Upper lobe of left lung (tissue), 6 donors: ENCODE measurements at regions not wholly inside any gene's neighbourhood (a gene's known extent, or its start where the extent isn't known, plus 50 kb on each side); places are given as distances from the start of the nearest gene placed in this dataset.
A peak's percentile ranks its signal among the peaks of the same experiment; 100 is the strongest.

ENCODE experiments used
- ATAC-seq, 2 donors: fragments of 200-7000 bp; cut with Tn5 transposase; one replicate each; pipeline ENCODE4 v1.9.1; 2022; ENCODE audit warnings: mild to moderate bottlenecking in 2 of 2, moderate library complexity in 2 of 2; ENCODE audit not compliant: low FRiP score in 2 of 2
- DNase-seq, 2 donors: peaks; one replicate each; pipeline ENCODE4 v3.0.0-alpha.2; 2019 to 2020
- H3K27ac ChIP-seq, 4 donors: fragments of 200-600 bp; sonication (generic); one replicate each; pipeline ENCODE4 v1.5.1; 2016 to 2019
- H3K27me3 ChIP-seq, 4 donors: fragments of 200-600 bp; sonication (generic); one replicate each; pipeline ENCODE4 v1.5.1; 2017 to 2019
- H3K36me3 ChIP-seq, 4 donors: fragments of 200-600 bp; sonication (generic); one replicate each; pipeline ENCODE4 v1.5.1; 2016 to 2019
- H3K4me1 ChIP-seq, 4 donors: fragments of 200-600 bp; sonication (generic); one replicate each; pipeline ENCODE4 v1.5.1; 2018 to 2019
- H3K4me3 ChIP-seq, 4 donors: fragments of 200-600 bp; sonication (generic); one replicate each; pipeline ENCODE4 v1.5.1; 2017 to 2019; ENCODE audit warnings: mild to moderate bottlenecking in 2 of 4, moderate library complexity in 1 of 4
- H3K9me3 ChIP-seq, 4 donors: fragments of 200-600 bp; sonication (generic); one replicate each; pipeline ENCODE4 v1.5.1; 2018 to 2019
- CTCF ChIP-seq, 6 experiments: fragments of 450-650 bp in 4 of 6; fragments of 200-600 bp in 2 of 6; sonication (generic) in 2 of 6; IDR thresholded peaks; one replicate each; pipeline ENCODE4 v1.5.1; 2016 to 2019; ENCODE audit warnings: antibody characterized with exemption in 6 of 6
- EP300 ChIP-seq, 4 donors: sonication (generic); formaldehyde crosslinking; IDR thresholded peaks; one replicate each; pipeline ENCODE4 v1.5.1; 2017; ENCODE audit warnings: antibody characterized with exemption in 4 of 4, control low read depth in 2 of 4
- POLR2A ChIP-seq, 4 donors: fragments of 450-650 bp; IDR thresholded peaks; one replicate each; pipeline ENCODE4 v1.5.1; 2016 to 2017; ENCODE audit warnings: antibody characterized with exemption in 4 of 4, mild to moderate bottlenecking in 2 of 4
- POLR2AphosphoS5 ChIP-seq, 2 donors: sonication (generic); formaldehyde crosslinking; IDR thresholded peaks; one replicate each; pipeline ENCODE4 v1.5.1; 2017; ENCODE audit warnings: antibody characterized with exemption in 2 of 2
- WGBS, 2 donors: methylation state at CpG; one replicate each; pipeline ENCODE4 v1.1.5; 2017 to 2018; 5-methylcytosine and 5-hydroxymethylcytosine counted together
- donor health status: DM: no; HTN: no; CAD: no; lungs with moderate emphysema.
- donor health status: DM: no; HTN: yes; CAD: no; lungs with severe emphysema.

GRCh38 chr20:58070664-58071196 lies 157.7 kb downstream of the ANKRD60 start:
- no peaks in the 10 kb centered on the region for H3K36me3 ChIP-seq
- no peaks in the 10 kb centered on the region for H3K4me1 ChIP-seq
- DNase-seq: no peak
- no peaks in the 10 kb centered on the region for H3K9me3 ChIP-seq
- no peak overlapping the region for H3K4me3 ChIP-seq
- H3K27ac ChIP-seq: no peak overlapping the region
- ATAC-seq: no peak
- WGBS, 2 donors: 73 to 74% methylated on average over 11 of the region's 11 CpGs
- H3K27me3 ChIP-seq: no peaks in the 10 kb centered on the region
- no peak for TF ChIP-seq POLR2A (IDR thresholded peaks at IDR 0.05)
- no peak for TF ChIP-seq EP300 (IDR thresholded peaks at IDR 0.05)
- no peak for TF ChIP-seq CTCF (IDR thresholded peaks at IDR 0.05)
- TF ChIP-seq POLR2AphosphoS5 (IDR thresholded peaks at IDR 0.05): no peak

- DNase-seq (peak in 1 of 2 donors; percentile 12), ATAC-seq (no peak)
- 85% methylated on average over 14 to 16 of the region's 16 CpGs for WGBS, 2 donors
- H3K27me3 ChIP-seq: no peaks in the 10 kb centered on the region
- H3K4me3 ChIP-seq: no peak overlapping the region
- TF ChIP-seq CTCF (IDR thresholded peaks at IDR 0.05) (no peak), POLR2AphosphoS5 (IDR thresholded peaks at IDR 0.05) (no peak), POLR2A (IDR thresholded peaks at IDR 0.05) (no peak), EP300 (IDR thresholded peaks at IDR 0.05) (no peak)
- no peaks in the 10 kb centered on the region for H3K9me3 ChIP-seq
- no peaks in the 10 kb centered on the region for H3K4me1 ChIP-seq
- no peak overlapping the region for H3K27ac ChIP-seq
- H3K36me3 ChIP-seq: no peaks in the 10 kb centered on the region
These were observed 158.4 kb downstream of the ANKRD60 start for GRCh38 chr20:58069796-58070663.

- 87 to 92% methylated on average over 12 of the region's 12 CpGs for WGBS, 2 donors
- DNase-seq (no peak), ATAC-seq (no peak)
- no peaks in the 10 kb centered on the region for H3K9me3 ChIP-seq
- H3K27ac ChIP-seq: no peak overlapping the region
- no peak for TF ChIP-seq EP300 (IDR thresholded peaks at IDR 0.05)
- H3K27me3 ChIP-seq: no peaks in the 10 kb centered on the region
- no peak overlapping the region for H3K4me3 ChIP-seq
- no peaks in the 10 kb centered on the region for H3K36me3 ChIP-seq
- no peaks in the 10 kb centered on the region for H3K4me1 ChIP-seq
These were observed 159.2 kb downstream of the ANKRD60 start for GRCh38 chr20:58069207-58069606.

DNA sequence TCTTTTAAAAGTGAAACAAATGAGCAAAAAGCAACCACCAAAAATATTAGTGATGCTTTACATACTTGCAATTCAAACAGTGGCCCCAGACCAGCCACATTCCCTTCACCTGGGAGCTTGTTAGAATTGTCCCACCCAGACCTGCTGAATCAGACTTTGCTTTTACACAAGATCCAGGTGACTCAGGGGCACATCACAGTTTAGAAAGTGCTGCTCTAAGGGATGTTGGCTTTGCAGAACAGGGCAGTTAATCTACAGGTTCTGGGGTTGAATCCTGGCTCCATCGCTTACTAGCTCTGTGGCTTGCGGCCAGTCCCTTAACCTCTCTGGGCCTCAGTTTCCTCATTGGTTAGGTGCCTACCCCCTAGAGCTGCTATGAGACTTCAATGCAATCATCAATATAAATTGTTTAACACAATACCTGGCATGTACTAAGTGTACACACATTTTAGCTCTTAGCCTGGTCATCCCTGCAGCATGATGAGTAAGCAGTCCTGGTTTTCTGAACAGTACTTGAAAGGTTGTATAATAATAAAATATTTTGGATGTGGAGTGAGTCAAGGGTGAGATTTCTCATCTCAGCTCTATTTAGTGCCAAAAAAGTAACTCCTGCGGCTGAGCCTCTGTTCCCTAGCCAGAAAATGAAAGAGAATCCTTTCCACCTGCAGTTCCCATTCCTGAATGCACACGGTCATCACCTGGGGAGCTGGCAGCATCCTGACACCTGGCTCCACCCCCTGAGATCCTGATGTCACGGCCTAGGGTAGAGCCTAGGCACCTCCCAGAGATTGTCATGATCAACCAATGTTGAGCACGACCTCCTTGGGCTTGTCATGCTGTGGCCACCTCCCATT lies 162.7 kb downstream of the ANKRD60 start:
- DNase-seq (peak in 1 of 2 donors; percentile 9), ATAC-seq (no peak)
- WGBS, 2 donors: 66 to 75% methylated on average over 6 of the region's 6 CpGs

More for the DNA sequence above, 162.7 kb downstream of the ANKRD60 start:
- no peaks in the 10 kb centered on the region for H3K4me1 ChIP-seq
- H3K4me3 ChIP-seq: no peak overlapping the region
- no peaks in the 10 kb centered on the region for H3K27me3 ChIP-seq
- no peaks in the 10 kb centered on the region for H3K36me3 ChIP-seq
- TF ChIP-seq POLR2AphosphoS5 (IDR thresholded peaks at IDR 0.05) (no peak), CTCF (IDR thresholded peaks at IDR 0.05) (no peak), POLR2A (IDR thresholded peaks at IDR 0.05) (no peak)
- H3K27ac ChIP-seq: no peak overlapping the region
- no peaks in the 10 kb centered on the region for H3K9me3 ChIP-seq
